PC-9 (cell line): ENCODE measurements at regions not wholly inside any gene's neighbourhood (a gene's known extent, or its start where the extent isn't known, plus 50 kb on each side); places are given as distances from the start of the nearest gene placed in this dataset.

Experiments
- EZH2 ChIP-seq: fragments of 200-600 bp; sonication (generic); IDR thresholded peaks from 2 replicates; pipeline ENCODE4 v1.8.0; 2017; ENCODE audit warnings: antibody characterized with exemption, low read depth
- TF ChIP-seq, protein P1 (sequence below): fragments of 200-600 bp; sonication (generic); conservative IDR thresholded peaks from 2 replicates; pipeline ENCODE4 v1.6.1; 2017; ENCODE audit warnings: mixed run types, antibody characterized with exemption, mild to moderate bottlenecking, moderate library complexity

- TF ChIP-seq, protein P1, sequence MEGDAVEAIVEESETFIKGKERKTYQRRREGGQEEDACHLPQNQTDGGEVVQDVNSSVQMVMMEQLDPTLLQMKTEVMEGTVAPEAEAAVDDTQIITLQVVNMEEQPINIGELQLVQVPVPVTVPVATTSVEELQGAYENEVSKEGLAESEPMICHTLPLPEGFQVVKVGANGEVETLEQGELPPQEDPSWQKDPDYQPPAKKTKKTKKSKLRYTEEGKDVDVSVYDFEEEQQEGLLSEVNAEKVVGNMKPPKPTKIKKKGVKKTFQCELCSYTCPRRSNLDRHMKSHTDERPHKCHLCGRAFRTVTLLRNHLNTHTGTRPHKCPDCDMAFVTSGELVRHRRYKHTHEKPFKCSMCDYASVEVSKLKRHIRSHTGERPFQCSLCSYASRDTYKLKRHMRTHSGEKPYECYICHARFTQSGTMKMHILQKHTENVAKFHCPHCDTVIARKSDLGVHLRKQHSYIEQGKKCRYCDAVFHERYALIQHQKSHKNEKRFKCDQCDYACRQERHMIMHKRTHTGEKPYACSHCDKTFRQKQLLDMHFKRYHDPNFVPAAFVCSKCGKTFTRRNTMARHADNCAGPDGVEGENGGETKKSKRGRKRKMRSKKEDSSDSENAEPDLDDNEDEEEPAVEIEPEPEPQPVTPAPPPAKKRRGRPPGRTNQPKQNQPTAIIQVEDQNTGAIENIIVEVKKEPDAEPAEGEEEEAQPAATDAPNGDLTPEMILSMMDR, result no peak
- no peak for TF ChIP-seq EZH2
These were observed 151.4 kb downstream of the CD8B2 start for GRCh38 chr2:106638580-106638979.
